Heart right ventricle (tissue), 16 donors: ENCODE measurements at regions not wholly inside any gene's neighbourhood (a gene's known extent, or its start where the extent isn't known, plus 50 kb on each side); places are given as distances from the start of the nearest gene placed in this dataset.

Experiments
- ATAC-seq, 8 donors: fragments of 200-7000 bp; cut with Tn5 transposase; one replicate each; pipeline ENCODE4 v1.9.1; 2020; ENCODE audit warnings: mild to moderate bottlenecking in 8 of 8, moderate library complexity in 8 of 8, moderate number of reproducible peaks in 1 of 8
- DNase-seq, 2 donors: peaks; one replicate each; pipeline ENCODE4 v3.0.0-alpha.2; 2020
- H3K27ac ChIP-seq, 10 donors: fragments of 200-600 bp; sonication (generic) in 2 of 10; one replicate each; pipeline versions ENCODE4 v1.5.0 to v1.8.0; 2020 to 2022; ENCODE audit warnings: mild to moderate bottlenecking in 3 of 10
- H3K27me3 ChIP-seq, 7 donors: fragments of 200-600 bp; one replicate each; pipeline ENCODE4 v1.8.0; 2021 to 2022; ENCODE audit warnings: mild to moderate bottlenecking in 2 of 7
- H3K36me3 ChIP-seq, 9 donors: fragments of 200-600 bp; sonication (generic) in 1 of 9; one replicate each; pipeline versions ENCODE4 v1.5.0 to v1.8.0; 2020 to 2022; ENCODE audit warnings: mild to moderate bottlenecking in 2 of 9
- H3K4me1 ChIP-seq, 9 donors: fragments of 200-600 bp; sonication (generic) in 1 of 9; one replicate each; pipeline versions ENCODE4 v1.5.0 to v1.8.0; 2020 to 2022; ENCODE audit warnings: mild to moderate bottlenecking in 4 of 9
- H3K4me3 ChIP-seq, 10 donors: fragments of 200-600 bp; sonication (generic) in 2 of 10; one replicate each; pipeline versions ENCODE4 v1.5.0 to v1.8.0; 2020 to 2022; ENCODE audit warnings: mild to moderate bottlenecking in 7 of 10, moderate library complexity in 2 of 10
- H3K9me3 ChIP-seq, 11 donors: fragments of 200-600 bp in 10 of 11; sonication (generic) in 2 of 11; one replicate each; pipeline versions ENCODE4 v1.5.0 to v1.8.0; 2013 to 2022; ENCODE audit warnings: mild to moderate bottlenecking in 2 of 11, control low read depth in 1 of 11, moderate library complexity in 1 of 11
- WGBS, 2 donors: extraction: QIAGEN DNeasy Blood & Tissue Kit; methylation state at CpG; one replicate each; pipeline ENCODE4 v1.1.7; 2013; ENCODE audit warnings: inconsistent platforms in 1 of 2; 5-methylcytosine and 5-hydroxymethylcytosine counted together
- intact Hi-C, 10 donors: fragments of 100-400 bp; cut with DNase I; formaldehyde crosslinking; loops; one replicate each; pipeline versions ENCODE4 v1.11.1 to v1.14.2; 2022
- TF ChIP-seq, protein P1 (sequence below), 9 donors: fragments of 200-600 bp; sonication (generic) in 2 of 9; IDR thresholded peaks; one replicate each; pipeline versions ENCODE4 v1.5.0 to v1.8.0; 2021 to 2022; ENCODE audit warnings: antibody characterized with exemption in 9 of 9, mild to moderate bottlenecking in 5 of 9, moderate library complexity in 1 of 9
- donor health status: Arrhythmogenic right ventricular cardiomyopathy.
- donor health status: ischemic (EF 13 %, LVEDD 7.1; RV severe dilation, severe dysfunction).
- donor health status: healthy with polysubstance abuse.
- donor health status: DM: no; HTN: yes; CAD: no.
- donor health status: DM: no; HTN: no; CAD: no.
- donor health status: ischemic (EF 25% LVEDD 6.9; RV normal size, moderate dysfunction).
- donor health status: ischemic (EF 25% LVEDD 5.7; RV mildly dilated, moderate dysfunction).
- donor health status: healthy.
- donor health status: DM: yes; HTN: yes; CAD: no.
- donor health status: Ischemic cardiomyopathy.
- donor health status: ischemic (EF 35%, LVEDD 5.7; RV mildly dilated, moderate dysfunction).
- donor health status: nonischemic (EF 11% LVEDD 7.7; RV severe dilation, severe dysfunction).
- donor health status: DM: yes; HTN: yes; CAD: no.
- donor health status: PGD.
- donor health status: ischemic (EF 29% LVEDD 5.4; RV normal size, mild dysfunction).
- donor health status: nonischemic (EF 23%, LVEDD 6.1; RV moderate dilation, normal function).

- intact Hi-C loops: no loop called here
- no peak overlapping the region for H3K27ac ChIP-seq
- TF ChIP-seq, protein P1, sequence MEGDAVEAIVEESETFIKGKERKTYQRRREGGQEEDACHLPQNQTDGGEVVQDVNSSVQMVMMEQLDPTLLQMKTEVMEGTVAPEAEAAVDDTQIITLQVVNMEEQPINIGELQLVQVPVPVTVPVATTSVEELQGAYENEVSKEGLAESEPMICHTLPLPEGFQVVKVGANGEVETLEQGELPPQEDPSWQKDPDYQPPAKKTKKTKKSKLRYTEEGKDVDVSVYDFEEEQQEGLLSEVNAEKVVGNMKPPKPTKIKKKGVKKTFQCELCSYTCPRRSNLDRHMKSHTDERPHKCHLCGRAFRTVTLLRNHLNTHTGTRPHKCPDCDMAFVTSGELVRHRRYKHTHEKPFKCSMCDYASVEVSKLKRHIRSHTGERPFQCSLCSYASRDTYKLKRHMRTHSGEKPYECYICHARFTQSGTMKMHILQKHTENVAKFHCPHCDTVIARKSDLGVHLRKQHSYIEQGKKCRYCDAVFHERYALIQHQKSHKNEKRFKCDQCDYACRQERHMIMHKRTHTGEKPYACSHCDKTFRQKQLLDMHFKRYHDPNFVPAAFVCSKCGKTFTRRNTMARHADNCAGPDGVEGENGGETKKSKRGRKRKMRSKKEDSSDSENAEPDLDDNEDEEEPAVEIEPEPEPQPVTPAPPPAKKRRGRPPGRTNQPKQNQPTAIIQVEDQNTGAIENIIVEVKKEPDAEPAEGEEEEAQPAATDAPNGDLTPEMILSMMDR (IDR thresholded peaks at IDR 0.05): no peak
- peaks cover 0 to 23% (median 12%) of the 10 kb centered on the region in 9 donors for H3K4me1 ChIP-seq
- no peaks in the 10 kb centered on the region for H3K27me3 ChIP-seq
- DNase-seq (no peak), ATAC-seq (peak in 2 of 8 donors; percentile 9 to 61)
- WGBS, 2 donors: 67 to 69% methylated on average over 14 of the region's 14 CpGs
- H3K4me3 ChIP-seq: no peak overlapping the region
- H3K9me3 ChIP-seq: peaks cover 0 to 10% (median 0%) of the 10 kb centered on the region in 11 donors
- no peaks in the 10 kb centered on the region for H3K36me3 ChIP-seq
These were observed 97.1 kb upstream of the MYOCD start for GRCh38 chr17:12568358-12569251.

DNA sequence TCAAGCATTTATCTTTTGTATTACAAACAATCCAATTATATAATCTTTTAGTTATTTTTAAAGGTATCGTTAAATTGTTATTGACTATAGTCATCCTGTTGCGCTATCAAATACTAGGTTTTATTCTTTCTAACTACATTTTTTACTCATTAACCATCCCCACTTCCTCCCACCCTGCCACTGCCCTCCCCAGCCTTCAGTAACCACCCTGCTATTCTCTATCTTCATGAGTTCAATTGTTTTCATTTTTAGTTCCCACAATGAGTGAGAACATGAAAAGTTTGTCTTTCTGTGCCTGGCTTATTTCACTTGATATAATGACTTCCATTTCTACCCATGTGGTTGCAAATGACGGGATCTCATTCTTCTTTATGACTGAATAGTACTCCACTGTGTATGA is 94.1 kb upstream of the MYOCD start:
- Histone ChIP-seq H3K9me3 (peaks cover 0 to 10% (median 0%) of the 10 kb centered on the region in 11 donors), H3K27ac (no peak overlapping the region), H3K27me3 (no peaks in the 10 kb centered on the region), H3K4me3 (no peak overlapping the region), H3K4me1 (peaks cover 0 to 12% (median 8%) of the 10 kb centered on the region in 9 donors), H3K36me3 (no peaks in the 10 kb centered on the region)
- ATAC-seq (no peak), DNase-seq (no peak)
- intact Hi-C loops: no loop called here
- WGBS, 2 donors: 90 to 96% methylated on average over 3 of the region's 3 CpGs
- TF ChIP-seq, protein P1 (IDR thresholded peaks at IDR 0.05): no peak

DNA sequence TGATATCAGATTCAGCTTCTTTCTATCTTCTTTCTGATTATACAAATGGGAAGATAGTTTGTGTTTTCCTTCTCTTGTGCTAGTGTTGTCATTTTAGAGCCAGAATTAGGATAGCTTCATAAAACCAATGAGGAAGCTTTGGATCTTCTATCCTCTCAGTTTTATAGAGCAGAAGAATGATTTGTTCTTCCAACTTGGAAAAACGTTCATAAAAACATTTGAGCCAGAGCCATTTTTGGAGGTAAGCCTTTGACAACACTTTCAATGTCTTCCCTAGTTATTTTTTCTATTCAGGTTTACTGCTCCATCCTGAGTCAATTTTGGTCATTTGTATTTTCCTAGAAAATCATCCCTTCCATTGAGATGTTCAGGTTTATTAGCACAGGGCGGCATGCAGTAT is 91.2 kb upstream of the MYOCD start:
- DNase-seq (no peak), ATAC-seq (no peak)
- H3K4me1 ChIP-seq: peaks cover 0 to 3% (median 0%) of the 10 kb centered on the region in 9 donors
- no peak overlapping the region for H3K4me3 ChIP-seq
- intact Hi-C loops: no loop called here
- peaks cover 0 to 10% (median 0%) of the 10 kb centered on the region in 11 donors for H3K9me3 ChIP-seq
- TF ChIP-seq, protein P1 (IDR thresholded peaks at IDR 0.05): no peak
- H3K27me3 ChIP-seq: no peaks in the 10 kb centered on the region
- H3K36me3 ChIP-seq: no peaks in the 10 kb centered on the region
- no peak overlapping the region for H3K27ac ChIP-seq
- 58 to 84% methylated on average over 2 of the region's 2 CpGs for WGBS, 2 donors

GRCh38 chr17:12575641-12576040 is 90.0 kb upstream of the MYOCD start:
- TF ChIP-seq, protein P1 (IDR thresholded peaks at IDR 0.05): no peak
- Histone ChIP-seq H3K4me3 (no peak overlapping the region), H3K36me3 (no peaks in the 10 kb centered on the region), H3K27me3 (no peaks in the 10 kb centered on the region), H3K4me1 (peaks cover 0 to 13% (median under 1%) of the 10 kb centered on the region in 9 donors), H3K9me3 (peaks cover 0 to 10% (median 0%) of the 10 kb centered on the region in 11 donors), H3K27ac (no peak overlapping the region)
- DNase-seq (no peak), ATAC-seq (no peak)
- intact Hi-C loops: no loop called here
